Fibroblast of mammary gland (primary cell): ENCODE measurements at regions not wholly inside any gene's neighbourhood (a gene's known extent, or its start where the extent isn't known, plus 50 kb on each side); places are given as distances from the start of the nearest gene placed in this dataset.

Experiments
- DNase-seq: peaks from one replicate; pipeline ENCODE4 v3.0.0-alpha.2; 2010; ENCODE audit warnings: low read depth
- H3K4me3 ChIP-seq: 2 replicates; pipeline ENCODE4 v1.5.1; 2011; ENCODE audit warnings: low read depth, mild to moderate bottlenecking, low read length, moderate library complexity; ENCODE audit not compliant: control insufficient read depth
- CTCF ChIP-seq: conservative IDR thresholded peaks from 2 replicates; pipeline ENCODE4 v1.5.1; 2011; ENCODE audit warnings: low read depth, low read length, inconsistent platforms; ENCODE audit not compliant: control insufficient read depth, insufficient read depth

GRCh38 chr6:106739387-106739786, 110.0 kb downstream of the QRSL1 start:
- TF ChIP-seq CTCF = no peak
- DNase-seq = no peak
- no peak overlapping the region for H3K4me3 ChIP-seq

GRCh38 chr6:106736502-106736901, 107.1 kb downstream of the QRSL1 start:
- TF ChIP-seq CTCF = no peak
- DNase-seq = no peak
- no peak overlapping the region for H3K4me3 ChIP-seq

GRCh38 chr6:106735828-106736227, 106.5 kb downstream of the QRSL1 start:
- no peak for TF ChIP-seq CTCF
- no peak overlapping the region for H3K4me3 ChIP-seq
- DNase-seq = no peak

- H3K4me3 ChIP-seq = no peak overlapping the region
- TF ChIP-seq CTCF = no peak
- DNase-seq = no peak
These were observed 105.8 kb downstream of the QRSL1 start for GRCh38 chr6:106735136-106735633.

GRCh38 chr6:106733386-106733785, 104.0 kb downstream of the QRSL1 start:
- H3K4me3 ChIP-seq = no peak overlapping the region
- no peak for TF ChIP-seq CTCF
- DNase-seq = no peak

- no peak overlapping the region for H3K4me3 ChIP-seq
- no peak for TF ChIP-seq CTCF
- DNase-seq = no peak
These were observed 103.1 kb downstream of the QRSL1 start for GRCh38 chr6:106732376-106732940.

- DNase-seq = no peak
- H3K4me3 ChIP-seq = no peak overlapping the region
- TF ChIP-seq CTCF = no peak
These were observed 102.4 kb downstream of the QRSL1 start for GRCh38 chr6:106731843-106732160.
